ENCODE measurements at regions not wholly inside any gene's neighbourhood (a gene's known extent, or its start where the extent isn't known, plus 50 kb on each side); places are given as distances from the start of the nearest gene placed in this dataset.

DNA sequence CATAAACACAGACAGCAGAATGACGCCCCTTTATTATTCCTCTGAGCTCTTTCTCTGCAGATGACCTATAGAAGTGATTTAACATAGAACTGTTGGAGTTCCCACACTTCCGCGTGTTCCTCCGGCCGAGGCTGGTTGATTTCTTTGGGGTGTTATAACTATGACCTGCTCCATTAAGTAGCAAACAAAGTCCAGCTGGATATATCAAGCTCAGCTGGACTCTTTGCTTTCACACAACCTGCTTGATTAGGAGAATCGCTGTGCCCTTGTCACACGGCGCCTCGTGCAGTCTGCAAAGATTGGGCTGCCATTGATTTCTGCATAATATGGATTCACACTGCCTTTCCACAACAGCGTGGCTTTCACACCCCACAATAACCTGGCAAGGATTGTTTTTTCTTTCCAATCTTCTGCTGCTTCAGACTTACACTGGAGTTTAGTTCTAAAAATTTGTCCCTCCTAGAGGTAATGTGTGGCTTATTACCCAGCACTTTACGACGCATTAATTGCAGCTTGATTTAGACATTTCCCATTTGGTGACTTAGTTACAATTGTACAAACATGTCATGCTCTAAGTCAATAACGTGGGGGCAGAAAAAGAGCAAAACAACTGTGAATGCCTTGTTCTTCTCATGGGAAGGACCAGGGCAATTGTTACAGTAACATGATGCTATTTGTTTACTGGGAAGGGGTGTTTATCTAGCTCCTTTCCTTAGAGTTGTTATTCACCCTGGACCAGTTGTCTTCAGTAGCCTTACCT lies 485.7 kb downstream of the TXNL1 start:
- DNase-seq (ENCODE audit: insufficient read length): no peak
- FAIRE-seq: no peak
- TF ChIP-seq POLR2A (IDR thresholded peaks at IDR 0.05; ENCODE audit: low read depth, low read length) (no peak), POLR2AphosphoS5 (IDR thresholded peaks at IDR 0.05; ENCODE audit: low read depth, low read length) (no peak)

DNA sequence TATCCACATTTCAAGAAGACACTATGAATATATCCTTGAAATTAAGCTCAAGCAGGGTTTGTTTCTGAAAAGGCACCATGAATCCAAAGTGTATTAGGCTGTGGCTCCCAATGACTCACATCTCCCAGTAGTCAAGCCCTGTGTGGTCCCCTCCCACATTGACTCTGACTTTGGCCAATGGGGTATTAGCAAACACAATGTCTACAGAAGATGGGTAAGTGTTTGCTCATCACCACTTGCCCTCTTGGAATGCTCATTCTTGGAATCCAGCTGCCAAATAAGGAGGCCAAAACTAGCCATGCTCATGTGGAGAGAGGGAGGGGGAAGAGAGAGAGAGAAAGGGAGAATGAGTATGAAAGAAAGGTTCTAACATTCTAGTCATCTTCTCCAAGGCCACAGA lies 490.0 kb downstream of the TXNL1 start:
- TF ChIP-seq TAF1 (IDR thresholded peaks at IDR 0.05; ENCODE audit: borderline replicate concordance, low read depth, low read length) (no peak), POLR2AphosphoS5 (IDR thresholded peaks at IDR 0.05; ENCODE audit: low read depth, low read length) (no peak), POLR2A (IDR thresholded peaks at IDR 0.05; ENCODE audit: low read depth, low read length) (no peak)
- no peak for FAIRE-seq
- DNase-seq (ENCODE audit: insufficient read length): no peak

GRCh38 chr18:56146565-56146964 lies 491.8 kb downstream of the TXNL1 start:
- no peak for TF ChIP-seq POLR2A (IDR thresholded peaks at IDR 0.05; ENCODE audit: low read depth, low read length)
- TF ChIP-seq TAF1 (IDR thresholded peaks at IDR 0.05; ENCODE audit: borderline replicate concordance, low read depth, low read length): no peak
- no peak for TF ChIP-seq POLR2AphosphoS5 (IDR thresholded peaks at IDR 0.05; ENCODE audit: low read depth, low read length)
- FAIRE-seq: no peak
- no peak for DNase-seq (ENCODE audit: insufficient read length)

DNA sequence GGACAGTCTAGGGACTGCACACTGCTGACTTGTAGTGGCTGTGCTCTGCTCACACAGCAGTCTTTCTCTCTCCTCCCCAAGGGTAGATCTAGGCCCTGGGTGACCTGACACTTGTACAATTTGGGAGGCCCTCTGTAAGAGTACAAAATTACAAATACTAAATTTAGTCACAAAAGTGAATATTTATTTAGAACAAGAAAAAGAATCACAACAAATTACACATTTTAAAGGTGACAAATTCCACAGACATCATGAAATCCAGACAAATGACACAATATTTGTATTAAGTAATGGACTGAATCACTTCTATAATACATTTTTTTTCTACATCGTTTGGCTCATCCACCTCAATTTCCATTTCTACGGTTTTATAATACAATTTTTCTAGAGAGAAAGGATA lies 496.4 kb downstream of the TXNL1 start:
- no peak for TF ChIP-seq POLR2A (IDR thresholded peaks at IDR 0.05; ENCODE audit: low read depth, low read length)
- no peak for TF ChIP-seq POLR2AphosphoS5 (IDR thresholded peaks at IDR 0.05; ENCODE audit: low read depth, low read length)
- no peak for TF ChIP-seq TAF1 (IDR thresholded peaks at IDR 0.05; ENCODE audit: borderline replicate concordance, low read depth, low read length)
- FAIRE-seq: no peak
- DNase-seq (ENCODE audit: insufficient read length): no peak

- no peak for TF ChIP-seq TAF1 (IDR thresholded peaks at IDR 0.05; ENCODE audit: borderline replicate concordance, low read depth, low read length)
- no peak for TF ChIP-seq POLR2A (IDR thresholded peaks at IDR 0.05; ENCODE audit: low read depth, low read length)
- no peak for TF ChIP-seq POLR2AphosphoS5 (IDR thresholded peaks at IDR 0.05; ENCODE audit: low read depth, low read length)
- DNase-seq (ENCODE audit: insufficient read length) (no peak), FAIRE-seq (no peak)
These were observed 498.6 kb downstream of the TXNL1 start for GRCh38 chr18:56139792-56140254.

- FAIRE-seq: no peak
These were observed 499.0 kb downstream of the TXNL1 start for GRCh38 chr18:56139372-56139771.

GRCh38 chr18:56136105-56136504 lies 502.3 kb downstream of the TXNL1 start:
- FAIRE-seq (no peak), DNase-seq (ENCODE audit: insufficient read length) (no peak)
- TF ChIP-seq POLR2AphosphoS5 (IDR thresholded peaks at IDR 0.05; ENCODE audit: low read depth, low read length): no peak
- no peak for TF ChIP-seq TAF1 (IDR thresholded peaks at IDR 0.05; ENCODE audit: borderline replicate concordance, low read depth, low read length)
- no peak for TF ChIP-seq POLR2A (IDR thresholded peaks at IDR 0.05; ENCODE audit: low read depth, low read length)

More at GRCh38 chr18:56139372-56139771, 499.0 kb downstream of the TXNL1 start:
- DNase-seq (ENCODE audit: insufficient read length): no peak
- TF ChIP-seq POLR2AphosphoS5 (IDR thresholded peaks at IDR 0.05; ENCODE audit: low read depth, low read length) (no peak), POLR2A (IDR thresholded peaks at IDR 0.05; ENCODE audit: low read depth, low read length) (no peak), TAF1 (IDR thresholded peaks at IDR 0.05; ENCODE audit: borderline replicate concordance, low read depth, low read length) (no peak)

- no peak for DNase-seq (ENCODE audit: insufficient read length)
- TF ChIP-seq TAF1 (IDR thresholded peaks at IDR 0.05; ENCODE audit: borderline replicate concordance, low read depth, low read length) (no peak), POLR2AphosphoS5 (IDR thresholded peaks at IDR 0.05; ENCODE audit: low read depth, low read length) (no peak)
- FAIRE-seq: no peak
These were observed 507.9 kb downstream of the TXNL1 start for GRCh38 chr18:56130481-56130880.

DNA sequence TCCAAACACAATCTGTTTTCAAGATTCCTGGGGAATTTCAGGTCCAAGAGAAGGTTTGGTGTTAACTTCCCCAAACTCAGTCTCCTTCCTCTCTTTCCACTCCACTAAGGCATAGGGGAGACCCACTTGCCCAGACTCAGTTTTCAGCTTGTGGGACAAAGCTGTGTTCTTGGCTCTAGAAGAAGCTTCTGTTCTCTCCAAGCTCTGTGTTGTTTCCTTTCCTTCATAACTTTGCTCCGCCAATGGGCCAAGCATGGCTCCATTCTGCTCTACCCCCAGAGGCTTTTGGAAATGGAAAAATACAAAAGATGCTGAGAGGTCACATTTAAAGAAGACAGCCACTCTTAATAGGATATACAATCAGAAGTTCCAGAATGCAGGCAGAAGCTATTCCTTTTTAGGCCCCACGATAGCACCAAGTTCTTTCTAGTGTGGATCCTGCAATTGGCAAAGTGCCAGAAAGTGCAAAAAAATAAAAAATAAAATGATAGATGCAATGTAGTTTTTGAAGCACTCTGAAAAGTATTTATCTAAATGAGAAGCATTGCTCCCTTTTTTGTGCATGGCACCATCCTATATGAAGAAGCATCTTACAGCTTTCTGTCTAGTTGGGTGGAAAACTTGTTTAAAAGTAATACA lies 510.1 kb downstream of the TXNL1 start:
- DNase-seq (ENCODE audit: insufficient read length): no peak
- no peak for FAIRE-seq
- TF ChIP-seq POLR2AphosphoS5 (IDR thresholded peaks at IDR 0.05; ENCODE audit: low read depth, low read length): no peak
- TF ChIP-seq TAF1 (IDR thresholded peaks at IDR 0.05; ENCODE audit: borderline replicate concordance, low read depth, low read length): no peak
- no peak for TF ChIP-seq POLR2A (IDR thresholded peaks at IDR 0.05; ENCODE audit: low read depth, low read length)

GRCh38 chr18:56127322-56128099 lies 510.9 kb downstream of the TXNL1 start:
- TF ChIP-seq TAF1 (IDR thresholded peaks at IDR 0.05; ENCODE audit: borderline replicate concordance, low read depth, low read length) (no peak), POLR2A (IDR thresholded peaks at IDR 0.05; ENCODE audit: low read depth, low read length) (no peak), POLR2AphosphoS5 (IDR thresholded peaks at IDR 0.05; ENCODE audit: low read depth, low read length) (no peak)
- no peak for DNase-seq (ENCODE audit: insufficient read length)
- no peak for FAIRE-seq

DNA sequence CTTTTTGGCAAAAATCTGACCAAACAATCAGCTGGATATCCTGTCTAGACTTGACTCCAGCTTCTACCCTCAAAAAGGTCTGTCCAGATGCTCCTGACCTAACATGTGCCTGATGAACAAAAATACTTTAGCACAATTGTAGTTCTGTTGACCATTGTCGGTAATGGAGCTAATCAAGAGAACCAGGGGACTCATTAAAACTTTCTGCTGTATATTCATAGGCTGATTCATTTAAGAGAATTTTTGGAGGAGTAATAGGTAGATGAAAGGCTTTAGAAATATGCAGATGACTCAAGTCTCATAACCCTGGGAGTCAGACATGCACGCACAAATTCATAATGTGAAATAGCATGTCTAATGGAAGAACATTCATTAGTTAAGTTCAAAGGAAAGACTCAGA lies 514.2 kb downstream of the TXNL1 start:
- no peak for TF ChIP-seq POLR2AphosphoS5 (IDR thresholded peaks at IDR 0.05; ENCODE audit: low read depth, low read length)
- no peak for TF ChIP-seq TAF1 (IDR thresholded peaks at IDR 0.05; ENCODE audit: borderline replicate concordance, low read depth, low read length)
- no peak for TF ChIP-seq POLR2A (IDR thresholded peaks at IDR 0.05; ENCODE audit: low read depth, low read length)
- FAIRE-seq (no peak), DNase-seq (ENCODE audit: insufficient read length) (no peak)

Data from GM12892 (cell line).